Glomerular visceral epithelial cell (primary cell): ENCODE measurements at regions not wholly inside any gene's neighbourhood (a gene's known extent, or its start where the extent isn't known, plus 50 kb on each side); places are given as distances from the start of the nearest gene placed in this dataset.
"Not testable (repeated sequence)": the region's sequence is repeated elsewhere in the genome, so short reads cannot be mapped to it uniquely, and the experiment has no call there.

Experiments used
- DNase-seq: peaks from one replicate; pipeline ENCODE4 v3.0.0-alpha.2; 2016; ENCODE audit errors: extremely low spot score

- no peak for DNase-seq
Observed at GRCh38 chr3:76198086-76198485, 412.7 kb upstream of the ZNF717 start.

- DNase-seq, result no peak
Observed at GRCh38 chr3:76199382-76199781, 414.0 kb upstream of the ZNF717 start.

GRCh38 chr3:76203578-76203977, 418.2 kb upstream of the ZNF717 start:
- no peak for DNase-seq

DNA sequence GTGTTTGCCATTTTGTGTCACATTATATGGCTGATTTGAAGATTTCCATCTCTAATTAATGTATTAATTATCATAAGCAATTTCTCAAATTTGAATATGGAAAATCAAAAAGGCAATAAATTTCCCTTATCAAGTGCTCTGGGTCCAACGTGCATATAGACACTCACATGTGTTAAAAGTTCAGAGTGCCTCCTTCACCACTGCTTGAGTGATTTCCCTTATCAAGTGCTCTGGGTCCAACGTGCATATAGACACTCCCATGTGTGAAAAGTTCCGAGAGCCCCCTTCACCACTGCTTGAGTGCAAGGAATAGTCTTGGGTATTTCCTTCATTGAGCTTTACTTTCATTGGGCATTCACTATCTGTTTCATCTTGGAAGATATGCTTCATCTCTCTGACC, 421.0 kb upstream of the ZNF717 start:
- no peak for DNase-seq

- DNase-seq, result no peak
Observed at GRCh38 chr3:76212679-76213078, 427.3 kb upstream of the ZNF717 start.

GRCh38 chr3:76222201-76222600, 436.9 kb upstream of the ZNF717 start:
- DNase-seq, result no peak

GRCh38 chr3:76231258-76231657, 445.9 kb upstream of the ZNF717 start:
- DNase-seq, result no peak

- DNase-seq, result no peak
Observed at GRCh38 chr3:76242886-76243753, 457.8 kb upstream of the ZNF717 start.

DNA sequence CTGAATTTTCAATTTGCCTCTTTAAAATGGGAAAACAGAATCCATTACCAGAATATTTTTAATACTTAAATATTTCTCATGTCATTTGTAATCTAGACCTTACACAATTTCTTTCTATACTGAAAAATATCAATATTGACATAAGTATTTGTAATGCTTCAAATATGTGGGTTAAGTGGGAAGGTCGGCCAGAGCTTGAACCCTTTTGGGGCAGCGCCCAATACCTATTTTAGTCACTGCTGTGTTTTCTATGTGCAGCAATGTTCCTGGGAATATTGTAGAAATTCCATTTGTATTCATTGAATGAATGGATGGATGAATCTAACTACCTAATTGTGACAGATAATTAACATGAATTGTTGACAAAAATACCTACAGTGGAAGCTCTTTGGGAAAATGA, 459.7 kb upstream of the ZNF717 start:
- no peak for DNase-seq

- DNase-seq, result no peak
Observed at GRCh38 chr3:76245622-76246021, 460.3 kb upstream of the ZNF717 start.

DNA sequence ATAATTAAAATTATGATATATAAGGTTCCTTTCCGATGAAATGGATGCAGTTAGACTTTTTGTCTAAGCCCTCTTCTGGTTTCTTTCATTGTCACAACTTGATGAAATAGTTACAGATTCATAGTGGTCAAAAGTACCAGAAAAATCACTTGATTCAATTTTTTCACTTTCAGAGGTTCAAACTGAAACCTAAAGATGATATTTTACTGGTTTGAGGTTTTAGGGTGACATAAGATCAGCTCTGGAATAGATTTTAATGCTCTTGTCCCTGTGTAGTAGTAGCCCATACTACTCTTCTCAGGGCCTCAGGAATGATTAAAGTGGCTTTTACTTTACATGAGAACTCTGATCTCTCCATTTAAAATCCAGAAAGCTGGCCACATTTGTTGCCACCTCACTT, 479.1 kb upstream of the ZNF717 start:
- DNase-seq, result no peak

DNA sequence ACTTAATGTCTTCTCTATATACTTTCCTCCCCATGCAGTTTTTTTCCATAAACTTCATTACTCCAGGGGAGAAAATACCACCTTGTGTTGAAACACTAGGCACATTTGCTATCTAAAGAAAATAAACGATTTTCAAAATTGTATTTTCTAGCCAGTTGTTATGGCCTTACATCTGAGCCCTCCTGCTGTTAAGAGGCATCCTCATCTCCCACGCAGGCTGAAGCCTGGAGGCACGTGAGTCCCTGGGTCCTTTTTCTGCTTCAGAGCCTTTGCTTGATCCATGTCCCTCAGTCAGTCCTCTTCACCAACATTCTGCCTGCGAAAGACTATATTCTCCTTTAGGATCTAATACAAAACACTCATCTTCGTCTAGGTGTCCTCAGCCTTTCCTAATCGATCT, 479.6 kb upstream of the ZNF717 start:
- no peak for DNase-seq

DNA sequence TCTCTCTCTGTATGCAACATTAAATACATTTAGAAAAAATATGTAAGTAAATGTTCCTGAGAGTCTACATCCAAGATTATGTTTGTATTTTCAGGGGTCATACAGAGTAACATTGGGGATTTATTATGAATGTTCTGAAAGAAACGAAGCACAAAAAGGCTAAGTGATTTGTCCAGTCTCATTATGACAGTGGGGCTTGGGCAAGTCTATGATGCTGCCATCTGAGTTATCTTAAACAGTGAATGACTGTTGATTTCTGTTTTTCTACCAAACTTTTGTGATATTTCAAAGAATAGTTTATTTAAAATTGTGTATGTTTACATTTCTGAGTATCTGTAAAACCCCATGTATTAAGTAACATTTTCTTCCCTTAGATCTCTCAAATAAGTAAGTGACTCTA, 481.2 kb upstream of the ZNF717 start:
- DNase-seq, result no peak

GRCh38 chr3:76267851-76268380, 482.6 kb upstream of the ZNF717 start:
- no peak for DNase-seq

- no peak for DNase-seq
Observed at GRCh38 chr3:76293856-76294255, 508.5 kb upstream of the ZNF717 start.

DNA sequence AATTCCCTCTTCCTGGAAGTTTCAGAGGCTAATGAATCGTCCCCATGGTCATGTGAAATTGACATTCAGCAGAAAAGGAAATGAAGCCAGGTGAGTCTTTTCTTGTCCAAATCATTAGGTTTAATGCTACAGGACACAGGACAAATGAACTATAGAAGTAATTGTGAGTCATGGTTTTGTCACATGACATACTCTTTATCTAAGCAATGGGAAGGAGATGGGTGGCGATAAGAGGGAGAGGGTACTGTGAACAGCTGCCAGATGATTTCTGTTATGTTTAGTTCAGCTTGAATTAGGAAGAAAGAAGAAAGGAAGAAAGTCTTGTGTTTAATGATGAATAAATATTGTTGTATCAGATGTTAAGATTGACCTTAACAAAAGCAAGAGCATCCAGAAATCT, 515.4 kb upstream of the ZNF717 start:
- no peak for DNase-seq

DNA sequence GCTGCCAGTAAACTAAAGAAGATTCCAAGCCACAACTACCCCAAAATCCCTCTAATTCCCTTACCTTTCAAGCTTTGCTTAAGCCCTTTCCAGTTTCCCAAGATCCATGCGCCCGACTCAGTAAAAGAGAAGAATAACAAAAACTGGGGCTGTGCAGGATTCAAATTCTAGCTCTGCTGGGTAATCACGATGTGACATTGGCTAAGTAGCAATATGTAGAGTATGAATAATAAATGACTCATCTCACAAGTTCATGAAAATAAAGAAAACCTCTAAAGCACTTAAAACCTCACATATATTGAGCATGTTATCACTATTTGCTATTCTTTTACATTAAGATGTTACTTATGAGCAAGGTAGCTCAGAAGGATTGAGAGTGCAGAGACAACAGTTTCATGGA, 522.2 kb upstream of the ZNF717 start:
- DNase-seq, result no peak

DNA sequence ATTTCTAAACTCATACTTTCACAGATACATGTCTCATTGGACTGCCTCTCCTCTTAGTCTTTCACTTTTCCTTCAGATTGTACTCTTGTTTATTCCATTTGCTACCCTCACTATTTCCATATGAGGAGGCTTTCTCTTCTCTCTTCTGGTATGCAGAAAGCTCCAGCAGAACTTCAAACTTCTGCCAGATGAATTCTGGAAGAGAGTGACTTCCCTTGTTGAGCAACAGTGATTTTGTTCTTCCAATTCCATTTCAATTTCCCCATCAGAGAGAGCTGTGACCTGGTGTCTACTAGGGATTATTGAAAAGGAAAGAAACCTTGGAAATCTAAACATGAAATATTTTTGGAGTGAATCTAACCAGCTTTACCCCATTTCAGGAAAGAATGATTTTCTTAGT, 523.2 kb upstream of the ZNF717 start:
- DNase-seq, result no peak

- DNase-seq, result no peak
Observed at GRCh38 chr3:76310089-76310488, 524.7 kb upstream of the ZNF717 start.

GRCh38 chr3:76310667-76311066, 525.3 kb upstream of the ZNF717 start:
- DNase-seq, result no peak

- no peak for DNase-seq
Observed at GRCh38 chr3:76311941-76312340, 526.6 kb upstream of the ZNF717 start.

GRCh38 chr3:76315906-76316305, 530.6 kb upstream of the ZNF717 start:
- not testable (repeated sequence) for DNase-seq

GRCh38 chr3:76321614-76322013, 536.3 kb upstream of the ZNF717 start:
- no peak for DNase-seq

GRCh38 chr3:76324101-76324500, 538.8 kb upstream of the ZNF717 start:
- no peak for DNase-seq
